Erythroblast (primary cell): ENCODE measurements at regions not wholly inside any gene's neighbourhood (a gene's known extent, or its start where the extent isn't known, plus 50 kb on each side); places are given as distances from the start of the nearest gene placed in this dataset.

Source experiments
- GATA1 ChIP-seq: IDR thresholded peaks from 2 replicates; pipeline ENCODE4 v1.6.1; 2011; ENCODE audit warnings: low read depth, mild to moderate bottlenecking, control low read depth, low read length, moderate library complexity
- POLR2A ChIP-seq: IDR thresholded peaks from 2 replicates; pipeline ENCODE4 v1.6.1; 2011; ENCODE audit warnings: mild to moderate bottlenecking, low read length

GRCh38 chr5:88951457-88951856 is 68.5 kb upstream of the MEF2C start:
- TF ChIP-seq POLR2A (no peak), GATA1 (no peak)
